H1 (cell line): ENCODE measurements at regions not wholly inside any gene's neighbourhood (a gene's known extent, or its start where the extent isn't known, plus 50 kb on each side); places are given as distances from the start of the nearest gene placed in this dataset.

ENCODE experiments used
- CTCF ChIA-PET: fragments of 300-600 bp; sonication (Branson Sonifier 250); formaldehyde crosslinking; loops from one replicate; lab custom pipeline; 2021; ENCODE audit not compliant: partially characterized antibody; lab: Charles Lee
- POLR2A ChIA-PET: fragments of 300-600 bp; sonication (Branson Sonifier 250); formaldehyde crosslinking; loops from one replicate; lab custom pipeline; 2021; ENCODE audit warnings: inconsistent platforms; ENCODE audit not compliant: partially characterized antibody; lab: Charles Lee
- DNase-seq, 2 experiments: peaks; one replicate each; pipeline versions ENCODE4 v3.0.0 to v3.0.0-alpha.2; 2010 to 2022; ENCODE audit warnings: low spot score in 2 of 2, low read depth in 1 of 2, mixed read lengths in 1 of 2
- FAIRE-seq: peaks from 2 replicates; lab custom pipeline; 2011; peaks lifted over from hg19 to GRCh38; lab: Jason Lieb, UNC
- H2AFZ ChIP-seq: 2 replicates; pipeline ENCODE4 v1.8.1; 2012; ENCODE audit warnings: low read length, inconsistent platforms
- H2AK5ac ChIP-seq: 2 replicates; pipeline ENCODE4 v1.6.1; 2013; ENCODE audit warnings: low read depth, low read length
- H2BK120ac ChIP-seq: replicated peaks from 2 replicates; pipeline ENCODE3; 2013; ENCODE audit warnings: low read depth, low read length, inconsistent platforms
- H2BK12ac ChIP-seq: 2 replicates; pipeline ENCODE4 v1.6.1; 2013; ENCODE audit warnings: low read depth, low read length
- H2BK15ac ChIP-seq: 2 replicates; pipeline ENCODE4 v1.6.1; 2013; ENCODE audit warnings: low read length
- H2BK20ac ChIP-seq: 2 replicates; pipeline ENCODE4 v1.6.1; 2013; ENCODE audit warnings: low read length
- H2BK5ac ChIP-seq: 2 replicates; pipeline ENCODE4 v1.6.1; 2013; ENCODE audit warnings: low read depth, low read length
- H3K14ac ChIP-seq: 2 replicates; pipeline ENCODE4 v1.6.1; 2013; ENCODE audit warnings: inconsistent platforms; ENCODE audit not compliant: insufficient read length
- H3K18ac ChIP-seq: 2 replicates; pipeline ENCODE4 v1.6.1; 2013; ENCODE audit warnings: low read length; ENCODE audit errors: extremely low read depth
- H3K23ac ChIP-seq: 2 replicates; pipeline ENCODE4 v1.6.1; 2013; ENCODE audit warnings: inconsistent platforms; ENCODE audit not compliant: insufficient read length
- H3K23me2 ChIP-seq: 2 replicates; pipeline ENCODE4 v1.6.1; 2013; ENCODE audit warnings: low read depth, low read length
- H3K27ac ChIP-seq: 2 replicates; pipeline ENCODE4 v1.6.1; 2011; ENCODE audit warnings: low read depth, low read length, inconsistent platforms
- H3K27me3 ChIP-seq, 4 experiments: replicated peaks in 1 of 4; 1 replicate in 1 of 4; 2 replicates in 3 of 4; pipeline versions ENCODE4 v1.6.1 to v1.8.1; 2011 to 2013; ENCODE audit warnings: low read length in 3 of 4, mild to moderate bottlenecking in 3 of 4, inconsistent platforms in 2 of 4, mixed read lengths in 2 of 4, moderate library complexity in 1 of 4; ENCODE audit not compliant: control insufficient read depth in 3 of 4, insufficient read depth in 3 of 4; ENCODE audit errors: extremely low read depth in 1 of 4
- H3K36me3 ChIP-seq, 4 experiments: 2 replicates each; pipeline versions ENCODE4 v1.6.1 to v1.8.1; 2011 to 2013; ENCODE audit warnings: mild to moderate bottlenecking in 4 of 4, low read length in 3 of 4, moderate library complexity in 2 of 4, control low read depth in 1 of 4, inconsistent platforms in 1 of 4; ENCODE audit not compliant: insufficient read depth in 4 of 4, control insufficient read depth in 2 of 4
- H3K4ac ChIP-seq: replicated peaks from 2 replicates; pipeline ENCODE3; 2013; ENCODE audit warnings: low read length, low read depth, mixed read lengths, inconsistent platforms; ENCODE audit not compliant: insufficient read length
- H3K4me1 ChIP-seq, 4 experiments: replicated peaks in 1 of 4; 1 replicate in 1 of 4; 2 replicates in 3 of 4; pipeline versions ENCODE4 v1.6.1 to v1.8.1; 2011 to 2013; ENCODE audit warnings: low read length in 3 of 4, inconsistent platforms in 2 of 4, mixed read lengths in 1 of 4; ENCODE audit not compliant: insufficient read depth in 4 of 4, control insufficient read depth in 3 of 4
- H3K4me2 ChIP-seq, 2 experiments: 2 replicates each; pipeline versions ENCODE4 v1.6.1 to v1.8.1; 2011 to 2013; ENCODE audit warnings: low read depth in 2 of 2, low read length in 2 of 2, control low read depth in 1 of 2, inconsistent platforms in 1 of 2, mild to moderate bottlenecking in 1 of 2; ENCODE audit not compliant: insufficient read depth in 1 of 2
- H3K4me3 ChIP-seq, 4 experiments: fragments of 200-600, 300-600 bp in 1 of 4; sonication (generic), shearing (Covaris generic), sonication (Bioruptor Twin) in 1 of 4; 2 replicates each; pipeline versions ENCODE4 v1.5.1 to v1.8.1; 2011 to 2016; ENCODE audit warnings: low read length in 4 of 4, low read depth in 3 of 4, control low read depth in 2 of 4, inconsistent platforms in 2 of 4, mild to moderate bottlenecking in 2 of 4, mixed read lengths in 1 of 4, moderate library complexity in 1 of 4; ENCODE audit not compliant: insufficient read depth in 2 of 4; ENCODE audit errors: extremely low read depth in 1 of 4
- H3K56ac ChIP-seq: replicated peaks from 2 replicates; pipeline ENCODE3; 2013; ENCODE audit warnings: low read depth, mild to moderate bottlenecking, mixed read lengths, low read length, inconsistent platforms; ENCODE audit not compliant: insufficient read length
- H3K79me1 ChIP-seq: 2 replicates; pipeline ENCODE4 v1.6.1; 2013; ENCODE audit warnings: low read depth, low read length, control low read depth
- H3K79me2 ChIP-seq, 2 experiments: 2 replicates each; pipeline versions ENCODE4 v1.6.1 to v1.8.1; 2012 to 2013; ENCODE audit warnings: low read length in 2 of 2, mild to moderate bottlenecking in 2 of 2, inconsistent platforms in 1 of 2; ENCODE audit not compliant: insufficient read depth in 2 of 2, control insufficient read depth in 1 of 2
- H3K9ac ChIP-seq, 4 experiments: replicated peaks in 1 of 4; 1 replicate in 1 of 4; 2 replicates in 3 of 4; pipeline versions ENCODE4 v1.6.1 to v1.8.1; 2011 to 2013; ENCODE audit warnings: low read depth in 3 of 4, low read length in 3 of 4, control low read depth in 2 of 4, mild to moderate bottlenecking in 2 of 4, moderate library complexity in 2 of 4, inconsistent platforms in 1 of 4; ENCODE audit errors: extremely low read depth in 1 of 4
- H3K9me3 ChIP-seq, 2 experiments: 2 replicates each; pipeline versions ENCODE4 v1.6.1 to v1.8.1; 2012 to 2013; ENCODE audit warnings: mild to moderate bottlenecking in 2 of 2, moderate library complexity in 2 of 2, control low read depth in 1 of 2, inconsistent platforms in 1 of 2, low read depth in 1 of 2, low read length in 1 of 2, mixed read lengths in 1 of 2; ENCODE audit not compliant: insufficient read depth in 2 of 2
- H4K20me1 ChIP-seq, 2 experiments: replicated peaks in 1 of 2; 2 replicates each; pipeline versions ENCODE3 to v1.8.1; 2011 to 2013; ENCODE audit warnings: inconsistent platforms in 2 of 2, low read length in 2 of 2, mild to moderate bottlenecking in 1 of 2; ENCODE audit not compliant: insufficient read depth in 2 of 2, control insufficient read depth in 1 of 2
- H4K5ac ChIP-seq: 2 replicates; pipeline ENCODE4 v1.6.1; 2013; ENCODE audit warnings: low read length, low read depth, mixed read lengths, inconsistent platforms; ENCODE audit not compliant: insufficient read length
- H4K8ac ChIP-seq: 2 replicates; pipeline ENCODE4 v1.8.0; 2013; ENCODE audit warnings: mild to moderate bottlenecking, moderate library complexity, low read length, inconsistent platforms; ENCODE audit not compliant: insufficient read depth; ENCODE audit errors: extremely low read depth
- H4K91ac ChIP-seq: replicated peaks from 2 replicates; pipeline ENCODE3; 2013; ENCODE audit warnings: low read length, mixed read lengths, inconsistent platforms; ENCODE audit not compliant: insufficient read length
- CBX5 ChIP-seq: fragments of 300-800, 300-1000 bp; sonication (generic); IDR thresholded peaks from 2 replicates; pipeline ENCODE4 v1.7.1; 2016; ENCODE audit warnings: antibody characterized with exemption, low read length, low read depth
- CBX8 ChIP-seq: fragments of 300-800, 300-1000 bp; sonication (generic); IDR thresholded peaks from 2 replicates; pipeline ENCODE4 v1.7.1; 2016; ENCODE audit warnings: low read depth, low read length, borderline replicate concordance
- CTCF ChIP-seq, 3 experiments: IDR thresholded peaks; 1 replicate in 2 of 3; 2 replicates in 1 of 3; pipeline versions ENCODE4 v1.5.1 to v1.6.1; 2011; ENCODE audit warnings: low read length in 3 of 3, mild to moderate bottlenecking in 3 of 3, inconsistent platforms in 2 of 3, low read depth in 1 of 3, moderate library complexity in 1 of 3; ENCODE audit not compliant: insufficient read depth in 1 of 3; ENCODE audit errors: control extremely low read depth in 1 of 3
- KDM5A ChIP-seq: fragments of 200-600 bp; IDR thresholded peaks from 2 replicates; pipeline ENCODE4 v1.7.1; 2012; ENCODE audit warnings: mild to moderate bottlenecking, low read length, inconsistent platforms, mixed read lengths
- POU5F1 ChIP-seq: IDR thresholded peaks from 2 replicates; pipeline ENCODE4 v1.6.1; 2011; ENCODE audit warnings: low read depth, mild to moderate bottlenecking, low read length, moderate library complexity
- RFX5 ChIP-seq: IDR thresholded peaks from 2 replicates; pipeline ENCODE4 v1.6.1; 2011; ENCODE audit warnings: low read depth, low read length, improper control_type of control experiment, borderline replicate concordance
- SIRT6 ChIP-seq: IDR thresholded peaks from one replicate; pipeline ENCODE4 v1.7.1; 2012; ENCODE audit warnings: low read length, inconsistent platforms
- WGBS, 2 experiments: shearing (Covaris generic) in 1 of 2; methylation state at CpG; one replicate each; pipeline versions ENCODE4 v1.1.6 to v1.1.7; 2013 to 2015; ENCODE audit warnings: low lambda C conversion rate in 2 of 2, mixed read lengths in 2 of 2, inconsistent platforms in 1 of 2, low coverage in 1 of 2, missing lambda C conversion rate in 1 of 2; ENCODE audit not compliant: insufficient replicate concordance in 2 of 2, insufficient coverage in 1 of 2, insufficient read length in 1 of 2; ENCODE audit errors: extremely low coverage in 1 of 2, missing lambda C conversion rate in 1 of 2; 5-methylcytosine and 5-hydroxymethylcytosine counted together

DNA sequence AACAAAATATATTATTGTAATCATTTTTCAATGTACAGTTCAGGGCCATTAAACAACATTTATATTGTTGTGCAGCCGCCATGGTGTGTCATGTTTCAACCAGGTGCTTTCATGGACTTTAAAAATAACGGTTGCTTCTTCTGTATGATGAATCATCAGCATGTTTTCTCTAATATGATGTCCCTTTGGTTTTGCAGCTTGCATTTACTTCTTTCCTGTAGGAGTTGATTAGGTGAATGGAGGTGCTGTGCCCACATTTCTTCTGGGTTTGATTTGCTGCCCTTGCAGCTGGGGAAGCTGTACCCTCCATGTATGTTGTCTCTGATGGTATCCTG is 54.9 kb upstream of the TULP4 start:
- no peak overlapping the region for H2BK12ac ChIP-seq
- no peak overlapping the region for H3K27ac ChIP-seq
- H4K5ac ChIP-seq = no peak overlapping the region
- H3K56ac ChIP-seq = no peak overlapping the region
- no peaks in the 10 kb centered on the region for H3K27me3 ChIP-seq
- H4K8ac ChIP-seq = no peak overlapping the region
- H3K79me2 ChIP-seq = peaks cover 9 to 73% of the 10 kb centered on the region in 2 experiments; a peak in 3 of 4 replicates
- H3K18ac ChIP-seq = no peak overlapping the region
- H2BK15ac ChIP-seq = no peak overlapping the region
- H3K4ac ChIP-seq = no peak overlapping the region
- H2AFZ ChIP-seq = no peak overlapping the region
- peaks cover 3 to 7% of the 10 kb centered on the region in 2 experiments for H4K20me1 ChIP-seq
- H3K9me3 ChIP-seq = no peaks in the 10 kb centered on the region
- ChIA-PET CTCF (interaction anchor here (1.1 to 1.4 kb wide), 2 partner anchors 82 to 261 kb away, joined by 3 read pairs; no protein-coding TSS in a partner anchor), POLR2A (interaction anchor here (0.7 to 2.2 kb wide), 2 partner anchors 24 to 83 kb away, joined by 3 to 6 read pairs; no protein-coding TSS in a partner anchor)
- no peak overlapping the region for H3K14ac ChIP-seq
- H3K23me2 ChIP-seq = no peaks in the 10 kb centered on the region
- no peak overlapping the region for H2BK5ac ChIP-seq
- DNase-seq (no peak), FAIRE-seq (no peak)
- H3K4me3 ChIP-seq = no peak overlapping the region
- TF ChIP-seq KDM5A (no peak), CBX8 (no peak), SIRT6 (no peak), CTCF (IDR thresholded peaks at IDR 0.05; ENCODE audit: control extremely low read depth in 1 of 3, insufficient read depth in 1 of 3, low read depth in 1 of 3, low read length in 3 of 3) (no peak), CBX5 (no peak), POU5F1 (no peak), RFX5 (no peak)
- 87% methylated on average over 2 of the region's 2 CpGs; no CpG with 5 or more reads in 1 of the 2 experiments for WGBS, 2 experiments
- no peak overlapping the region for H3K9ac ChIP-seq
- H3K4me2 ChIP-seq = no peak overlapping the region
- H3K36me3 ChIP-seq = no peaks in the 10 kb centered on the region; a peak in 2 of 8 replicates
- H2AK5ac ChIP-seq = no peak overlapping the region
- H2BK120ac ChIP-seq = no peak overlapping the region
- no peak overlapping the region for H3K23ac ChIP-seq
- H2BK20ac ChIP-seq = no peak overlapping the region
- H3K79me1 ChIP-seq = peaks cover 5% of the 10 kb centered on the region; the same call in 1 of the 2 replicates
- H3K4me1 ChIP-seq = peaks cover 0 to 7% (median 0%) of the 10 kb centered on the region in 4 experiments; a peak in 3 of 7 replicates
- no peak overlapping the region for H4K91ac ChIP-seq
